ENCODE measurements at regions not wholly inside any gene's neighbourhood (a gene's known extent, or its start where the extent isn't known, plus 50 kb on each side); places are given as distances from the start of the nearest gene placed in this dataset.

GRCh38 chr7:131154380-131154779 lies 173.3 kb upstream of the MKLN1 start:
- TF ChIP-seq CTCF (IDR thresholded peaks at IDR 0.05; ENCODE audit: low read length): no peak
- no peak for TF ChIP-seq EZH2phosphoT487 (IDR thresholded peaks at IDR 0.05; ENCODE audit: low read length)
- no peak for TF ChIP-seq EZH2 (optimal IDR thresholded peaks at IDR 0.05; ENCODE audit: low read depth, low read length)
